IMR-90 (cell line): ENCODE measurements at regions not wholly inside any gene's neighbourhood (a gene's known extent, or its start where the extent isn't known, plus 50 kb on each side); places are given as distances from the start of the nearest gene placed in this dataset.

Experiments
- ATAC-seq: fragments of 200-7000 bp; cut with Tn5 transposase; 2 replicates; pipeline ENCODE4 v1.9.1; 2020; ENCODE audit warnings: low read depth, mild to moderate bottlenecking, moderate library complexity
- BruUV-seq: library from RNA; stranded (reverse); fragments of 400-500 nt; replicated peaks from 2 replicates; lab custom pipeline; 2021; lab: Mats Ljungman, UMichigan
- CTCF ChIA-PET: fragments of 300-600 bp; formaldehyde crosslinking; extraction: SDS; loops from one replicate; lab custom pipeline; 2021; ENCODE audit warnings: antibody characterized with exemption; lab: Yijun Ruan, JAX
- POLR2A ChIA-PET: fragments of 300-600 bp; sonication (Branson Sonifier 250); formaldehyde crosslinking; loops from one replicate; lab custom pipeline; 2022; ENCODE audit warnings: antibody characterized with exemption; ENCODE audit not compliant: unreplicated experiment; lab: Charles Lee
- DNase-seq: peaks from one replicate; pipeline ENCODE4 v3.0.0; 2013
- H2AFZ ChIP-seq: replicated peaks from 2 replicates; pipeline ENCODE3; 2013; ENCODE audit warnings: low read length, mild to moderate bottlenecking; ENCODE audit not compliant: poor library complexity
- H2AK5ac ChIP-seq: 2 replicates; pipeline ENCODE4 v1.6.1; 2013; ENCODE audit warnings: low read depth, low read length, inconsistent platforms
- H2AK9ac ChIP-seq: replicated peaks from 2 replicates; pipeline ENCODE3; 2013; ENCODE audit warnings: mild to moderate bottlenecking, low read depth, low read length, moderate library complexity; ENCODE audit not compliant: poor library complexity
- H2BK120ac ChIP-seq: 2 replicates; pipeline ENCODE4 v1.6.1; 2013; ENCODE audit warnings: low read depth, low read length, inconsistent platforms
- H2BK15ac ChIP-seq: 3 replicates; pipeline ENCODE4 v1.6.1; 2013; ENCODE audit warnings: low read depth, low read length, inconsistent platforms
- H2BK20ac ChIP-seq: 2 replicates; pipeline ENCODE4 v1.6.1; 2013; ENCODE audit warnings: low read depth, mild to moderate bottlenecking, inconsistent platforms, low read length, moderate library complexity
- H2BK5ac ChIP-seq: 2 replicates; pipeline ENCODE4 v1.6.1; 2013; ENCODE audit warnings: mild to moderate bottlenecking, low read depth, low read length, inconsistent platforms; ENCODE audit not compliant: poor library complexity, severe bottlenecking
- H3K14ac ChIP-seq: replicated peaks from 2 replicates; pipeline ENCODE4 v1.6.1; 2013; ENCODE audit warnings: low read depth, low read length, inconsistent platforms
- H3K18ac ChIP-seq: 2 replicates; pipeline ENCODE4 v1.6.1; 2013; ENCODE audit warnings: low read depth, low read length, control low read depth
- H3K23ac ChIP-seq: 2 replicates; pipeline ENCODE4 v1.6.1; 2013; ENCODE audit warnings: low read depth, low read length, inconsistent platforms
- H3K27ac ChIP-seq: 2 replicates; pipeline ENCODE4 v1.5.1; 2013; ENCODE audit warnings: mild to moderate bottlenecking, control low read depth, low read length; ENCODE audit not compliant: insufficient read depth
- H3K27me3 ChIP-seq: 2 replicates; pipeline ENCODE4 v1.6.1; 2013; ENCODE audit warnings: low read length; ENCODE audit not compliant: control insufficient read depth, insufficient read depth
- H3K36me3 ChIP-seq: 2 replicates; pipeline ENCODE4 v1.6.1; 2013; ENCODE audit warnings: low read length, mixed read lengths; ENCODE audit not compliant: control insufficient read depth, insufficient read depth
- H3K4ac ChIP-seq: 2 replicates; pipeline ENCODE4 v1.6.1; 2013; ENCODE audit warnings: low read depth, low read length, inconsistent platforms
- H3K4me1 ChIP-seq: 2 replicates; pipeline ENCODE4 v1.6.1; 2013; ENCODE audit warnings: low read length, mixed read lengths; ENCODE audit not compliant: control insufficient read depth, insufficient read depth
- H3K4me2 ChIP-seq: 2 replicates; pipeline ENCODE4 v1.6.1; 2013; ENCODE audit warnings: low read depth, mild to moderate bottlenecking, control low read depth, low read length, moderate library complexity
- H3K4me3 ChIP-seq: 2 replicates; pipeline ENCODE4 v1.5.1; 2013; ENCODE audit warnings: low read depth, mild to moderate bottlenecking, control low read depth, low read length, moderate library complexity; ENCODE audit not compliant: insufficient read depth
- H3K56ac ChIP-seq: 2 replicates; pipeline ENCODE4 v1.6.1; 2013; ENCODE audit warnings: low read length, inconsistent platforms; ENCODE audit not compliant: insufficient read depth; ENCODE audit errors: extremely low read depth
- H3K79me1 ChIP-seq, 2 experiments: 2 replicates each; pipeline ENCODE4 v1.6.1; 2013; ENCODE audit warnings: low read length in 2 of 2, inconsistent platforms in 1 of 2, low read depth in 1 of 2
- H3K9ac ChIP-seq: 2 replicates; pipeline ENCODE4 v1.6.1; 2013; ENCODE audit warnings: low read depth, low read length, control low read depth
- H3K9me1 ChIP-seq: 2 replicates; pipeline ENCODE4 v1.6.1; 2013; ENCODE audit warnings: low read length, inconsistent platforms; ENCODE audit not compliant: insufficient read depth
- H3K9me3 ChIP-seq: 2 replicates; pipeline ENCODE4 v1.6.1; 2013; ENCODE audit warnings: low read length; ENCODE audit not compliant: control insufficient read depth, insufficient read depth
- H4K20me1 ChIP-seq: 2 replicates; pipeline ENCODE4 v1.6.1; 2013; ENCODE audit warnings: low read length, inconsistent platforms; ENCODE audit not compliant: insufficient read depth
- H4K5ac ChIP-seq: 2 replicates; pipeline ENCODE4 v1.6.1; 2013; ENCODE audit warnings: mild to moderate bottlenecking, low read depth, low read length, control low read depth
- H4K8ac ChIP-seq, 2 experiments: 2 replicates each; pipeline ENCODE4 v1.6.1; 2013; ENCODE audit warnings: low read depth in 2 of 2, low read length in 2 of 2, control low read depth in 1 of 2, inconsistent platforms in 1 of 2
- H4K91ac ChIP-seq: 2 replicates; pipeline ENCODE4 v1.6.1; 2013; ENCODE audit warnings: low read depth, low read length, inconsistent platforms; ENCODE audit not compliant: insufficient read depth
- MAZ ChIP-seq: IDR thresholded peaks from 2 replicates; pipeline ENCODE4 v1.6.1; 2012; ENCODE audit warnings: low read depth, mild to moderate bottlenecking, low read length, improper control_type of control experiment, moderate library complexity, borderline replicate concordance
- MXI1 ChIP-seq: IDR thresholded peaks from 2 replicates; pipeline ENCODE4 v1.6.1; 2012; ENCODE audit warnings: low read depth, mild to moderate bottlenecking, low read length, moderate library complexity, borderline replicate concordance
- RAD21 ChIP-seq: IDR thresholded peaks from 2 replicates; pipeline ENCODE4 v1.6.1; 2012; ENCODE audit warnings: low read length, improper control_type of control experiment
- RCOR1 ChIP-seq: IDR thresholded peaks from 2 replicates; pipeline ENCODE4 v1.6.1; 2012; ENCODE audit warnings: mild to moderate bottlenecking, low read length, improper control_type of control experiment; ENCODE audit not compliant: insufficient replicate concordance
- WGBS, 2 experiments: methylation state at CpG; one replicate each; pipeline versions ENCODE4 v1.1.5 to v1.1.7; 2013; ENCODE audit warnings: missing lambda C conversion rate in 2 of 2; ENCODE audit not compliant: insufficient read length in 1 of 2; ENCODE audit errors: extremely low coverage in 2 of 2; 5-methylcytosine and 5-hydroxymethylcytosine counted together
- dilution Hi-C: fragments of 300-500 bp; cut with HindIII; formaldehyde crosslinking; loops from one replicate; pipeline ENCODE4 v1.14.3; 2018; ENCODE audit warnings: low sequenced_read_pairs; ENCODE audit not compliant: unreplicated experiment
- in situ Hi-C: fragments of 300-500 bp; cut with MboI; formaldehyde crosslinking; loops from 3 replicates; pipeline ENCODE4 v1.14.3; 2019; ENCODE audit warnings: low sequenced_read_pairs, inconsistent platforms, mixed read lengths
- intact Hi-C: fragments of 100-400 bp; cut with micrococcal nuclease; formaldehyde crosslinking; loops from 2 replicates; pipeline ENCODE4 v1.10.0; 2022
- TF ChIP-seq, protein P1 (sequence below): conservative IDR thresholded peaks from 2 replicates; pipeline ENCODE4 v1.5.1; 2012; ENCODE audit warnings: mild to moderate bottlenecking, low read depth, low read length, improper control_type of control experiment
- TF ChIP-seq, protein P2 (sequence below): fragments of 150-350 bp; IDR thresholded peaks from 2 replicates; pipeline ENCODE4 v1.6.1; 2016; ENCODE audit warnings: low read depth, mild to moderate bottlenecking, low read length, moderate library complexity, borderline replicate concordance

- Histone ChIP-seq H2AFZ (no peak overlapping the region), H2BK20ac (no peak overlapping the region), H2AK9ac (no peak overlapping the region), H3K23ac (no peak overlapping the region), H3K4me3 (no peak overlapping the region), H3K9me3 (peaks cover 4% of the 10 kb centered on the region; the same call in 1 of the 2 replicates), H3K4me2 (no peak overlapping the region), H2BK5ac (no peak overlapping the region), H2BK15ac (no peak overlapping the region), H4K91ac (no peak overlapping the region), H3K9ac (no peak overlapping the region), H3K27ac (no peak overlapping the region), H3K14ac (no peak overlapping the region), H3K18ac (no peak overlapping the region), H4K8ac (no peak overlapping the region), H2AK5ac (no peak overlapping the region), H3K36me3 (no peaks in the 10 kb centered on the region), H3K56ac (no peak overlapping the region), H4K20me1 (no peaks in the 10 kb centered on the region), H2BK120ac (no peak overlapping the region), H3K4me1 (no peaks in the 10 kb centered on the region), H3K27me3 (no peaks in the 10 kb centered on the region), H3K9me1 (no peaks in the 10 kb centered on the region), H3K4ac (no peak overlapping the region), H3K79me1 (no peaks in the 10 kb centered on the region), H4K5ac (no peak overlapping the region)
- TF ChIP-seq, protein P1, sequence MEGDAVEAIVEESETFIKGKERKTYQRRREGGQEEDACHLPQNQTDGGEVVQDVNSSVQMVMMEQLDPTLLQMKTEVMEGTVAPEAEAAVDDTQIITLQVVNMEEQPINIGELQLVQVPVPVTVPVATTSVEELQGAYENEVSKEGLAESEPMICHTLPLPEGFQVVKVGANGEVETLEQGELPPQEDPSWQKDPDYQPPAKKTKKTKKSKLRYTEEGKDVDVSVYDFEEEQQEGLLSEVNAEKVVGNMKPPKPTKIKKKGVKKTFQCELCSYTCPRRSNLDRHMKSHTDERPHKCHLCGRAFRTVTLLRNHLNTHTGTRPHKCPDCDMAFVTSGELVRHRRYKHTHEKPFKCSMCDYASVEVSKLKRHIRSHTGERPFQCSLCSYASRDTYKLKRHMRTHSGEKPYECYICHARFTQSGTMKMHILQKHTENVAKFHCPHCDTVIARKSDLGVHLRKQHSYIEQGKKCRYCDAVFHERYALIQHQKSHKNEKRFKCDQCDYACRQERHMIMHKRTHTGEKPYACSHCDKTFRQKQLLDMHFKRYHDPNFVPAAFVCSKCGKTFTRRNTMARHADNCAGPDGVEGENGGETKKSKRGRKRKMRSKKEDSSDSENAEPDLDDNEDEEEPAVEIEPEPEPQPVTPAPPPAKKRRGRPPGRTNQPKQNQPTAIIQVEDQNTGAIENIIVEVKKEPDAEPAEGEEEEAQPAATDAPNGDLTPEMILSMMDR, result no peak
- TF ChIP-seq RAD21 (no peak), MAZ (no peak), RCOR1 (no peak), MXI1 (no peak)
- TF ChIP-seq, protein P2, sequence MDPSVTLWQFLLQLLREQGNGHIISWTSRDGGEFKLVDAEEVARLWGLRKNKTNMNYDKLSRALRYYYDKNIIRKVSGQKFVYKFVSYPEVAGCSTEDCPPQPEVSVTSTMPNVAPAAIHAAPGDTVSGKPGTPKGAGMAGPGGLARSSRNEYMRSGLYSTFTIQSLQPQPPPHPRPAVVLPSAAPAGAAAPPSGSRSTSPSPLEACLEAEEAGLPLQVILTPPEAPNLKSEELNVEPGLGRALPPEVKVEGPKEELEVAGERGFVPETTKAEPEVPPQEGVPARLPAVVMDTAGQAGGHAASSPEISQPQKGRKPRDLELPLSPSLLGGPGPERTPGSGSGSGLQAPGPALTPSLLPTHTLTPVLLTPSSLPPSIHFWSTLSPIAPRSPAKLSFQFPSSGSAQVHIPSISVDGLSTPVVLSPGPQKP, result no peak
- no TSS peak for BruUV-seq
- DNase-seq, result no peak
- no CpG with 5 or more reads among the region's 3 CpGs for WGBS, 2 experiments
- POLR2A ChIA-PET, result interaction anchor here (0.6 kb wide), 1 partner anchor 40 kb away, joined by 5 read pairs; no protein-coding TSS in a partner anchor
- dilution Hi-C loops (no loop called here), intact Hi-C loops (no loop called here), in situ Hi-C loops (no loop called here)
- CTCF ChIA-PET, result no interaction called here
- no peak for ATAC-seq
These were observed 420.7 kb downstream of the SI start for GRCh38 chr3:164657631-164658030.
